COR-L47 (cell line): ENCODE measurements at regions not wholly inside any gene's neighbourhood (a gene's known extent, or its start where the extent isn't known, plus 50 kb on each side); places are given as distances from the start of the nearest gene placed in this dataset.
A peak's percentile ranks its signal among the peaks of the same experiment; 100 is the strongest.

ENCODE experiments used
- DNase-seq: peaks from one replicate; lab custom pipeline; 2025; lab: John Stamatoyannopoulos, UW

DNA sequence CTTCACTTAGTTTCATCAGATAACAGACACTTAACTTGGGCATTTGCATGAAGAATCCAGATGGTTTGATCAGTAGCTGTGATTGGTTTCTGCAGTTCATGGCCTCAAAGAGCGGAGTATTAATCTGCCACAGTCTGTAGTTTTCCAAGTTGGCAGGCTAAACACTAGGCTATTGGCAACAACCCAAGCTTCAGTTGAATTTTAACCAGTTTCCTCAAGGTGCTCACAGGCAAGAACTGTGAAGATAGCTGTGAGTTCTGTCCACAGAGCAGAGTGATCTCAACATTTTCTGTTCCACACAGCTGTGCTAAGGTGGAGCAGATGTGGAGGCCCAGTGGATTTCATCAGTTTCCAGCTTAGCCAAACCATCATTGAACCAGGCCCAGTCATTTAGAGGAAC lies 469.5 kb upstream of the LINC00305 start:
- no peak for DNase-seq

DNA sequence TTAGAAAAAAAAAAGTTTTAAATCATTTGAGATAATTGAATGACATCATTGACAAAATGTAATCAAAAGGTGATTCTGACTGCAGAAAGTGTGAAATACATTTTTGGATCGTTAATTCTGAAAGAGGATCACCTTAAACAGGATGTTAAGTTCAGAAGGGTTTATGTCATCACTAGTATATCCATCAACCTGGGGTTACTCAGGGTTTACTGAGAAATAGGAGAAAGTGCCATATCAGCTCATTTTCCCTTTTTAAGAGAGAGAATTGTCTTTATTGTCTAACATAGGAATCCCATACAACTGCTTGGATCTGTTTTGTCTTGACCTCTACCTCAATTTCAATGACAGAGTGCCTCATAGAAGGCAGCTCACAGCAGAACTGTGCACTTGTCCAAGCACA lies 466.1 kb upstream of the LINC00305 start:
- no peak for DNase-seq

- DNase-seq = no peak
These were observed 465.6 kb upstream of the LINC00305 start for GRCh38 chr18:64614446-64614845.

- no peak for DNase-seq
These were observed 443.4 kb upstream of the LINC00305 start for GRCh38 chr18:64592246-64592645.

GRCh38 chr18:64589000-64589399 lies 440.1 kb upstream of the LINC00305 start:
- DNase-seq = no peak

DNA sequence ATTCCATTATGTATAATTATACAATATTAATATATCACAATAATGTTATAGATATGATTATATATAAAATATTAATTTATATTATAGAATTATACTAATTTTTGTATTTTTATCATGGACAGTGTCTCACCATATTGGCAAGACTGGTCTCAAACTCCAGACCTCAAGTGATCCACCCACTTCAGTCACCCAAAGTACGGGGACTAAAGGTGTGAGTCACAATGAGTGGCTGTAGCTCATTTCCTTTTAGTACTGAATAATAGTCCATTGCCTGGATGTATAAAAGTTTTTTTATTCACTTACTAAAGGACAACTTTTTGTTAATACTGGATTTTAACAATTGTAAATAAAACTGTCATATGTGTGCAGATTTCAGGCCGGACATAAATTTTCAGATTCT lies 417.6 kb upstream of the LINC00305 start:
- DNase-seq = no peak

DNA sequence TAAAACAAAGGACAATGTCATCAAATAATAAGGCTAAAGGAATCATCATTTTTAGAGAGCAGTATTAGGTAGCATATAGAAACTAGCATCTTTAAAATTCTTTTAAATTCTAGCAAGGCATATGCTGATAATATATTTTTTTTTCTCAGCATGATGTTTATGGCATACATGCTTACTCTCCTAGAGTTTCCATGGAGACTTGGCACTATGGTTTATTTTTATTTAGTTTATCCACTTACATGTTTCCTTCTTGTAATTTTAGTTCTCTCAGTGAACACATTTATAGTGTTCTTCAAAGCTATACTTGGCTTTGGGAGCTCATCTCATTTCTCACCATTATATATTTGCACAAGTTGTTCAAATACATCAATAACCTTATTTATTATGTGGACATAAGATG lies 413.8 kb upstream of the LINC00305 start:
- DNase-seq = no peak

DNA sequence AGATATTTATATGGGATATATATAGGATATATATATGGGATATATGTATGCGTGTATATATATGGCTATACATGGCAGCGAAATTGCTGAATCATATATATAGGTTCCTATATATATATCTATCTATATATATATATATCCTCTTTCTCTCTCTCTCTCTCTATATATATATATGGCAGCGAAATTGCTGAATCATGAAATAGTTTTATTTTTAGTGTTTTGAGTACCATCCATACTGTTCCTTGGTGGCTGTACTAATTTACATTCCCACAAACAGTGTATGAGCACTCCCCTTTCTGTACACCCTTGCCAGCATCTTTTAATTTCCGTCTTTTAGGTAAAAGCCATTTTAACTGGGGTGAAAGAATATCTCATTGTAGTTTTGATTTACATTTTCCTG lies 397.6 kb upstream of the LINC00305 start:
- DNase-seq = no peak

GRCh38 chr18:64539847-64540246 lies 391.0 kb upstream of the LINC00305 start:
- DNase-seq = no peak

- no peak for DNase-seq
These were observed 379.8 kb upstream of the LINC00305 start for GRCh38 chr18:64528646-64529045.

- DNase-seq = no peak
These were observed 370.3 kb upstream of the LINC00305 start for GRCh38 chr18:64519201-64519600.

GRCh38 chr18:64518191-64518590 lies 369.3 kb upstream of the LINC00305 start:
- DNase-seq = no peak

- no peak for DNase-seq
These were observed 364.5 kb upstream of the LINC00305 start for GRCh38 chr18:64513401-64513800.

DNA sequence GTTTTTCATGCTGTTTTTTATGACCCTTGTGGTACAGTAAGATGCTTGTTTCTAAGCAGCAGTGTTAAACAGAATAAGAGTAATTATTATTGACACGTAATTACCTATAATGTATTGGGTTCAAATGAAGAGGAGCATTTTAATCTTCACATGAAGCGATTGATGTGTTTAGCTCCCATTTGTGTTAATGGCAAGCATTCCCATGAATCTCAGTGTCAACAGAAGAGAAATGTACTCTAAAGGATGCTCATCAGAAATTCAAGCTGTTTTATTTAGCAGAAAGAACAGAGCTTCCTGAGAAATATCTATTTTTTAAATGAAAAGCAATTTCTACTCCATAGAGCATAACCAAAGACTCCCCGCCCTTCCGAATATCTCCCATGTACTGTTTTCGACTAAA lies 341.3 kb upstream of the LINC00305 start:
- DNase-seq = no peak

- DNase-seq = no peak
These were observed 339.8 kb upstream of the LINC00305 start for GRCh38 chr18:64488698-64489097.

DNA sequence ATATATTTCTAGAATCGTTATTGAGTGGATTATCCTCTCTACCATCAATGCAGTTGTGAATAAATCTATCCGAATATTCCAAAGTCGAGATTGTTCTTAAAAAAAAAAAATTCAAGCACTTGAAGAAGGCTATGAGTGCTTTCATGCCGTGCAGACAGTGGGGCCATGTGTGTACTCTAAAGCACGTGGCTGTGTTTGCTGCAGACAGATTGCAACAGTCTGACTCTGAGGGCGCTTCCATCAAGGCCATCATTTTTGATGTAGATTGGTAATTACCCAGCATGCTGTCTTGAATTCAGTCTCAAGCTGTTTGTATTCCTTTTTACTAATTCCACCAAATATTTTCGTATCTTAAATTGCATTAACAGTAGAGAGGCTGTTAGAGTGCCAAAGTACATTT lies 325.9 kb upstream of the LINC00305 start:
- no peak for DNase-seq

GRCh38 chr18:64474255-64474654 lies 325.4 kb upstream of the LINC00305 start:
- no peak for DNase-seq

DNA sequence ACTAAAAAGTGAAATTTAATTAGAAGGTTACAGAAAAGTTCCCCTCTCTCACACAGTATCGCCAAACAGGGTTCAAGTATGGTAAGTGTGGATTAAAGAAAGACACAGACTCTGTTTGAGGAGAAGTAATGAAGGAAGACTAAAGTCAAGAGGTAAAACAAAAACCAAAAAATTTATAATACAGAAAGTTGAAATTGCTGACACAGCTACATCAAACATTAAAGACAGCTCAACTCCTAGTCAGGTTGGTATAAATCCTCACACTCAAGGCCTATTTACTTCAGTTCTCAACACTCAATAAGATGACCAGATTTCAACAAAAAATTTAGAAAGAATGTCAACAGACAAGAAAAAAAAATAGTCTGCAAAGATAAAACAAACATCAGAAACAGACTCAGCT lies 300.5 kb upstream of the LINC00305 start:
- no peak for DNase-seq

DNA sequence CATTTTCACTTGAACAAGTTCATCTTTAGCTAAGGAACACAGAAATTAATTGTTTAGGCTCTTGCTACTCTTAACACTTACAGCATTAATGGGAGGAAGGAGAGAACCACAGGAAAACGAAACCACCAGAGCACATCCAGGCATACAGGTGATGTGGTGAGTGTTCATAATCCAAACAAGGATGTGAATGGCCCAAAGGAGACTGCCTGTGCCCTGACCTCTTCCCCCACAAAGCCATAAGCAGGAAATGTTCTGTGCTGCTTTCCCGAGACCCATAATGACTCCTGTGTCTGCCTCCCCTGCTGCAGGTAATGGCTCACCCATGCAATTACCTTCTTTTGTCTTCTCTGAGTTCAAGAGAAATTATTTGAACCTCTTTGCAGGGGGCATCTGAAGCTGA lies 295.9 kb upstream of the LINC00305 start:
- DNase-seq = peak; percentile 42

DNA sequence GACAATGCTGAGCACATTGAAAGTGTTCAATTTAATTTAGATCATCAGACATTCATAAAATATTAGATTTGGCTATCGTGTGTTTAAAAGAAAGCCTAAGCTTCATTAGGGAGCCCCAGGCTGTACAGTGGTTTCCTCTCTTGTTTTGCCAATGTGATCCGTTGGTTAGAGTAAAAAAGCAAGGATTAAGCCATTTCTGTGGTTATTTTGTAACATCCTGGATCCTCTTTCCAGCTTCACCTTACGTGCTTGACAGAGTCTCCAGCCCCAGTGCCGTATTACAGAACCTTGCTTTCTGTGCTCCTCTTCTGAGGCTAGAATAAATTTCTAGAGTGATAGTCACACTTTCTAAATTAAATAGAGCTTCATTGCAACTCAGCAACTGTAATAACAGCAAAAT lies 289.3 kb upstream of the LINC00305 start:
- no peak for DNase-seq

- no peak for DNase-seq
These were observed 287.2 kb upstream of the LINC00305 start for GRCh38 chr18:64436111-64436510.

GRCh38 chr18:64419156-64419555 lies 270.3 kb upstream of the LINC00305 start:
- DNase-seq = no peak

GRCh38 chr18:64416990-64417389 lies 268.1 kb upstream of the LINC00305 start:
- no peak for DNase-seq

DNA sequence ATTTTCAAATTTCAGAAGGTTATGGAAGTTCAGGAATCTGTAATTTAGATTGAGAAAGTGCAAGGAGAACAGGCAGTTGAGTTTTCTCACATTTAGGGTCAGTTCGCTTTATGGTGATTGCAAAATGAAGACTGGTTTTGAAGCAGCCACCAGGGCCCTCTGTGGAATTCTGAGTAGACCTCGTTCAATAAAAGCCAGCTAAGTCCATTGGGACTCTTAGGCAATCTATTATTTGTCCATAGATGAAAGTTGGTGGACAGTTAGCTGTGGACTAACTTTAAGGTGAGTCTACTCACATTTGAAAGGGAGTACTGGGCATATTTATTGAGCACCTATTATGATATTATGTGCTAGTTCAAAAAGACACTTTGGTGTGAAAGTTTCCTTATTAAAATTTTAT lies 266.3 kb upstream of the LINC00305 start:
- no peak for DNase-seq

GRCh38 chr18:64410685-64411084 lies 261.8 kb upstream of the LINC00305 start:
- no peak for DNase-seq
